ENCODE measurements at regions not wholly inside any gene's neighbourhood (a gene's known extent, or its start where the extent isn't known, plus 50 kb on each side); places are given as distances from the start of the nearest gene placed in this dataset.

DNA sequence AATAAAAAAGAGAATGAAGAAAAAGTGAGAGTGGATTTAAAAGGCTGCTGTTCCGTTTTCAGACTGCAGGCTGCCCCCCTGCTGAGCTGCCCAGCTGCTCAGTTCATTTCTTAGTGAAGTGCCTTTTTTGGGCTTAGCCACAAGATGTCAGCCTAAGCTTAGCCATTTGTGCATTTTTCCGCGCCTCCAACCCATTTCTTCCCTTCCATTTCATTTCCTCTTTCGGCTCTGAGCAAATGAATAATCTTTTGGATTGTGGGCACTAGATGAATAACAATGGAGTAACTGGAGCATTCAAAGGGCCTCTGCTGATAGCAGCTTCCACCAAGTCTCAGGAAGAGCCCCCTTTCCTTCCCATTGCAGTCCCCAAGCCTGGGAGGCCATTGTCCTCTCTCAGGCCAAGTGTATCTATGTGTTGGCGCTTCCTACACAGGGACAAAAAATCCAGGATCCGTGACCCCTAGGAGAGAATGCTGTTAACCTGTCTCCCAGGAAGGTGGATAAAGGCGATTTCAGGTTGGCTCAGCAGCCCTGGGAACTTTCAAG lies 83.5 kb upstream of the SPTLC3 start:
- Histone ChIP-seq H3K9ac (ENCODE audit: low read length) (no peak overlapping the region), H3K4me3 (ENCODE audit: low read length) (no peak overlapping the region)

DNA sequence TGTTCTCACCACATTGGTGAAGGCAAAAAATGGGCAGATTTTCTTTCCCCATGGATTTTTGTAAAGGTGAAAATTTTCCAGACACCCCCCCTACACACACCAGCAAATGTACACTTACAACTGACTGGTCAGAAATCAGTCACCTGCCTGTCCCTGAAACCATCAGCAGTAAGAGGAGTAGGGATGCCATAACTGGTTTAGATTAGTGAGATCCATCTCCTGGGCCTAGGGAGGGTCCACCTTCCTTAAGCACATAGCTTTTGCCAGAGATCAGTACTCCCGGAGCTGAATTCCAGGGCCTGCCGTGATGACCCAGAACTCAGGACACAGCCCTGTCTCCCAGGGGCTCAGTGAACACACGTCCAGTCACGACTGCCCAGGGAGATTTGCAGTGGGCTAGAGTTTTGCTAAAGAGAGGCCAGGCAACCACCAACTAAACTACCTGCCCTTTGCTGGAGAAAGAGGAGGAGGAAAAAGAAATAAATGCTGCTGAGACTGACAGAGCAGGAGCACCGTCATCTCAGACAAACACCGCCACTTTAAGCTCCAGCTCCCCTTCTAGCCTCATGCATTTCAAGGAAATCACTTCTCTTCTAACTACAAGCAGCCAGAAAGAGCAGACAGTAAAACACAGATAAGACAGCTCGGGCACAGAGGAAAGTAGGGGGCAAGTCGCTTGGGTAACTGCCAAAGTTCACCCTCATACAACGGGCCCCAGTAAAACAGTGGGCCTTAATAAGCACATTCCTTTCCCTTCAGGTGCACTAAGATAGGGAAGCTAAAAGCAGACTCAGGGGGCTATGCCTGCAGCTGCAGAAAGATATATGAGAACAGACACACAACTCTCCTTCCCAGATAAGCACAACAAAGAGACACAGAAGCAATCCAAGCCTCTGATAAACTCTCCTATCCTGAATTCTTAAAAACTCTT lies 82.6 kb upstream of the SPTLC3 start:
- Histone ChIP-seq H3K4me1 (ENCODE audit: control insufficient read depth, low read depth, low read length) (peaks cover 15% of the 10 kb centered on the region), H3K27me3 (ENCODE audit: control insufficient read depth, insufficient read depth, low read length) (no peaks in the 10 kb centered on the region), H3K27ac (ENCODE audit: low read length) (no peak overlapping the region), H3K9me3 (ENCODE audit: control insufficient read depth, low read depth, low read length) (no peaks in the 10 kb centered on the region), H3K9ac (ENCODE audit: low read length) (no peak overlapping the region), H3K36me3 (ENCODE audit: control insufficient read depth, low read depth, low read length) (no peaks in the 10 kb centered on the region), H3K4me3 (ENCODE audit: low read length) (no peak overlapping the region)

More for the DNA sequence above, 83.5 kb upstream of the SPTLC3 start:
- Histone ChIP-seq H3K27ac (ENCODE audit: low read length) (no peak overlapping the region), H3K36me3 (ENCODE audit: control insufficient read depth, low read depth, low read length) (no peaks in the 10 kb centered on the region), H3K4me1 (ENCODE audit: control insufficient read depth, low read depth, low read length) (peaks cover 15% of the 10 kb centered on the region), H3K27me3 (ENCODE audit: control insufficient read depth, insufficient read depth, low read length) (no peaks in the 10 kb centered on the region), H3K9me3 (ENCODE audit: control insufficient read depth, low read depth, low read length) (no peaks in the 10 kb centered on the region)

DNA sequence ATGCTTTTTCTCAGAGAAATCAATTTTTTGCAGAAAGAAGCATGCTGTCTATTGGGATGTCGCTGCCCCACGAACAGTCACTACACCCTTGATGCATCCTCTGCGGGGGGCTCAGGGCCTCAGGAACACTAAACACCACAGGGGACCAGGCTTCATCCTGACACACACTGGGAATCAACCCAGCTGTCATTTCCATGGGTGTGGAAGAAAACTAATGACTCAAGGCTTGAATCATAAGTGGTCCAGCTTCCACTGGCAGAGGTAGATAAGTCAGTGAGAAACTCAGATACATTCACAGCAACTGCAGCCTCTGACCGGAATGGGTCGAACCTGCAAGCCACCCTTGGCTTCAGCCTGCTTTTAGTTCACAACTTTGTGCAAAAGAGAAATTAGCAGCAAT lies 81.3 kb upstream of the SPTLC3 start:
- H3K9ac ChIP-seq (ENCODE audit: low read length) = no peak overlapping the region
- H3K27me3 ChIP-seq (ENCODE audit: control insufficient read depth, insufficient read depth, low read length) = no peaks in the 10 kb centered on the region

DNA sequence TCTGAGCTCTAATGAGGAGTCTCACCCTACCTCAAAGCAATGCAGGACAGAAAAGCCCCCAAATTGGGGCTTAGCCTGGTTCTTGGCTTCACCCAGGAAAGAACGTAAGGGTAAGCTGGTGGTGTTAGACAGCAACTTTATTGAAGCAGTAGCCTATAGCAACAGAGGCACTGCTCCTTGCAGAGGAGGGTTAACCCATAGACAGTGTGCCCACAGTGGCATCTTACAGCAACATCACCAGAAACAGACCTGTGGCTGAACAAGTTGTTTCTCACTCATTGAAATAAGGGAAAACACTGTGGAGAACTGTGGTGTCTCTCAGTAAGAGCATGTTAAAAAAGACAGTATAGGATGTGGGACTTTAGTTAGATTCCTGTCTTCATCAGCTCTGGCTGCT lies 80.4 kb upstream of the SPTLC3 start:
- Histone ChIP-seq H3K27ac (ENCODE audit: low read length) (no peak overlapping the region), H3K9ac (ENCODE audit: low read length) (no peak overlapping the region), H3K4me1 (ENCODE audit: control insufficient read depth, low read depth, low read length) (peaks cover 15% of the 10 kb centered on the region), H3K4me3 (ENCODE audit: low read length) (no peak overlapping the region), H3K27me3 (ENCODE audit: control insufficient read depth, insufficient read depth, low read length) (no peaks in the 10 kb centered on the region), H3K36me3 (ENCODE audit: control insufficient read depth, low read depth, low read length) (no peaks in the 10 kb centered on the region), H3K9me3 (ENCODE audit: control insufficient read depth, low read depth, low read length) (no peaks in the 10 kb centered on the region)

More for the DNA sequence above, 81.3 kb upstream of the SPTLC3 start:
- Histone ChIP-seq H3K9me3 (ENCODE audit: control insufficient read depth, low read depth, low read length) (no peaks in the 10 kb centered on the region), H3K27ac (ENCODE audit: low read length) (no peak overlapping the region), H3K4me1 (ENCODE audit: control insufficient read depth, low read depth, low read length) (peaks cover 15% of the 10 kb centered on the region), H3K4me3 (ENCODE audit: low read length) (no peak overlapping the region), H3K36me3 (ENCODE audit: control insufficient read depth, low read depth, low read length) (no peaks in the 10 kb centered on the region)

DNA sequence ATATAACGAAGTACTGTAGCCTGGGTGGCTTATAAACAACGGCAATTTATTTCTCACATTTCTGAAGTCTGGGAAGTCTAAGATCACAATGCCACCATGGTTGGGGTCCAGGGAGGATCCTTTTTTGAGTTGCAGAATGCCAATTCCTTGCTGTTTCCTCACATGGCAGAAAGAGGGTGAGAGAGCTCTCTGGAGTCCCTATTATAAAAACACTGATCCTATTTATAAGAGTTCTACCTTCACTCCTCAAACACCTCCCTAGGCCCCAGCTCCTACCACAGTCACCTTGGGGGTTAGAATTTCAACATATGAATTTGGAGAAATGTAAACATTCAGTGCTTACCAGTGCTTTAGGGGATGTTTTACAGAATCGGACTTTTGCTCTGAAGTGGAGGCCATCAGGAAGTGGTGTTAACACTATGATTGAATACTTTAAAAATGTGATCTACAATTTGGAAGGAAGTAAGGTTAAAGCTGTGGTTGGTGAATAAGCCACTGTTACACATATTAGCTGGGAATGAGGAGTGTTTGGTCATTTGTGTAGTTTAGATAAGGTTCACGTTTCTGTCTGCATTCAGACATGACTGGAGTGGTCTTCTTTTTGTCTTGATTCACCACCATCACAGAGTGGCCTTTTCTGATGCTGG lies 79.9 kb upstream of the SPTLC3 start:
- H3K9me3 ChIP-seq (ENCODE audit: control insufficient read depth, low read depth, low read length) = no peaks in the 10 kb centered on the region
- no peak overlapping the region for H3K27ac ChIP-seq (ENCODE audit: low read length)
- peaks cover 15% of the 10 kb centered on the region for H3K4me1 ChIP-seq (ENCODE audit: control insufficient read depth, low read depth, low read length)
- H3K27me3 ChIP-seq (ENCODE audit: control insufficient read depth, insufficient read depth, low read length) = no peaks in the 10 kb centered on the region
- no peaks in the 10 kb centered on the region for H3K36me3 ChIP-seq (ENCODE audit: control insufficient read depth, low read depth, low read length)
- no peak overlapping the region for H3K9ac ChIP-seq (ENCODE audit: low read length)
- H3K4me3 ChIP-seq (ENCODE audit: low read length) = no peak overlapping the region

DNA sequence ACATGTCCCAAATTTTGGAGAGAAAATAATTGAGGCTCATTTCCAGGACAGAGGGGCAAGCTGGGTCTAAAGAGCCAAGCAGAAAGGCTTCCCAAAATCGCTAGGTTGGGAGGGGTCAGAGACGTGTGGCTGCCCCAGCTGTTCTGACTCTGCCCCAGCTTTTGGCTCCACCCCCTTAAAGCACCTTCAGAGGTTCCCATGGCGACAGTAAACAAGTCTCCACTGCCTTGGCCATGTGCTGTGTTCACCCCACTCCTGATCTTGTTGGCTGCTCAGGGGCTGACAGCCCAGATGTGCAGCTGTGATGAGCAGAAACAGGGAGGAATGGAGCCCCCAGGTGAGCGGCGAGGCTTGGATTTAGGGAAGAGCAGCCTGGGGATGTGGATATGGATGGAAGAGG lies 72.8 kb upstream of the SPTLC3 start:
- Histone ChIP-seq H3K9me3 (ENCODE audit: control insufficient read depth, low read depth, low read length) (no peaks in the 10 kb centered on the region), H3K9ac (ENCODE audit: low read length) (no peak overlapping the region), H3K4me3 (ENCODE audit: low read length) (no peak overlapping the region), H3K27me3 (ENCODE audit: control insufficient read depth, insufficient read depth, low read length) (no peaks in the 10 kb centered on the region), H3K27ac (ENCODE audit: low read length) (no peak overlapping the region), H3K4me1 (ENCODE audit: control insufficient read depth, low read depth, low read length) (no peaks in the 10 kb centered on the region), H3K36me3 (ENCODE audit: control insufficient read depth, low read depth, low read length) (no peaks in the 10 kb centered on the region)

DNA sequence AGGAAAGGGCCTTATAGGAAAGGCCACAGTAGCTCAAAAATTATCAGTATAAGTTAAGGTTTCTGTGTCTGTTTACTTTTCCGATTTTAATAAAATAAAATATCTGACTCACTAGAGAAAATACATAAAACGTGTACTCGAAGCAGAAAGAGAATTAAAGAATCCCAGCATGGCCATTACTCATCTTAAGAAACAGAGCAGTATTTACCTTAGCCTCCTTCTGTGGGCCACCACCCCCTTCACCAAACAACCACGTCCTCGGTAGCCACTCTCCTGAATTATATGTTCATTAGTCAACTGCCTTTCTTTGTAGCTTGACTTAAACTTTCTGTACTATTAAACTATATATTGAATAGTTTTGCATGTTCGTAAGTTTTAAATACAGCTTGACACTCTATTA lies 72.2 kb upstream of the SPTLC3 start:
- H3K27ac ChIP-seq (ENCODE audit: low read length) = no peak overlapping the region
- no peak overlapping the region for H3K9ac ChIP-seq (ENCODE audit: low read length)
- no peaks in the 10 kb centered on the region for H3K36me3 ChIP-seq (ENCODE audit: control insufficient read depth, low read depth, low read length)
- H3K4me1 ChIP-seq (ENCODE audit: control insufficient read depth, low read depth, low read length) = no peaks in the 10 kb centered on the region
- no peaks in the 10 kb centered on the region for H3K9me3 ChIP-seq (ENCODE audit: control insufficient read depth, low read depth, low read length)
- no peak overlapping the region for H3K4me3 ChIP-seq (ENCODE audit: low read length)
- H3K27me3 ChIP-seq (ENCODE audit: control insufficient read depth, insufficient read depth, low read length) = no peaks in the 10 kb centered on the region

DNA sequence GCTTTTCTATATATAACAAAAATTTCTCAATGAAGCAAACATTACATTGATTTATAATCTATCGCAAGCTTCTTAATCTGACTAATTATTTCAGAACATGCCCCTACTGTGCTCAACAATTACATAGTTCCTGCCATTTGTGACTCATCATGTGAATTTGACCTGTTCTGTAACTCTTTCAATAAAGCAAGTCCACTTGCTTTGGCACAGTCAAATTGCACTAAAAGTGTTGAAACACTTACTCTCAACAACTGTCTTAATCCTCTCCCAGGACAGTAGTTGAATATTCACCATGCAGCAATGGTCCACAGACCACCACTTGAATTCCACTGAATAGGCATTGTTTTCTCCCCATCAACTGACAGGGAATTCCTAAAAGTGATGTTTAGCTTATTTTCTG lies 67.7 kb upstream of the SPTLC3 start:
- no peak overlapping the region for H3K27ac ChIP-seq (ENCODE audit: low read length)
- H3K9me3 ChIP-seq (ENCODE audit: control insufficient read depth, low read depth, low read length) = no peaks in the 10 kb centered on the region
- no peaks in the 10 kb centered on the region for H3K27me3 ChIP-seq (ENCODE audit: control insufficient read depth, insufficient read depth, low read length)
- H3K9ac ChIP-seq (ENCODE audit: low read length) = no peak overlapping the region
- no peaks in the 10 kb centered on the region for H3K4me1 ChIP-seq (ENCODE audit: control insufficient read depth, low read depth, low read length)
- no peaks in the 10 kb centered on the region for H3K36me3 ChIP-seq (ENCODE audit: control insufficient read depth, low read depth, low read length)
- H3K4me3 ChIP-seq (ENCODE audit: low read length) = no peak overlapping the region

DNA sequence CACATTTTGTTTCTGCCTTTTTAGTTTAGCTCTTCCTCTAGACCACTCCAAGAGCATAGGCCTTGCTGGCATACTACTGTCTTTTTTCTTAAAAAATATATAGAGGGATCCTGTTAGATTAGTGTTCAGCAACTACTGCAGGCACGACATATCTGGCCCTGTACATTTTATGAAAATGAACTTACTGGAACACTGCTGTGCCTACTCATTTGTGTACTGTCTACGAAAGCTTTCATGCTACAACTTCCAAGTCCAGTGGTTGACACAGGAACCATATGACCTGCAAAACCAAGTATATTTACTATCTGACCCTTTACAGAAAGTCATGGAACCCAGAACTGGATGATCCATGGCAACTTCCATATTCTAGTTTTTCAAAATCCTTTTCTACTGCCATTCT lies 66.6 kb upstream of the SPTLC3 start:
- Histone ChIP-seq H3K36me3 (ENCODE audit: control insufficient read depth, low read depth, low read length) (no peaks in the 10 kb centered on the region), H3K4me3 (ENCODE audit: low read length) (no peak overlapping the region), H3K4me1 (ENCODE audit: control insufficient read depth, low read depth, low read length) (no peaks in the 10 kb centered on the region), H3K27ac (ENCODE audit: low read length) (no peak overlapping the region), H3K9me3 (ENCODE audit: control insufficient read depth, low read depth, low read length) (no peaks in the 10 kb centered on the region), H3K9ac (ENCODE audit: low read length) (no peak overlapping the region), H3K27me3 (ENCODE audit: control insufficient read depth, insufficient read depth, low read length) (no peaks in the 10 kb centered on the region)

DNA sequence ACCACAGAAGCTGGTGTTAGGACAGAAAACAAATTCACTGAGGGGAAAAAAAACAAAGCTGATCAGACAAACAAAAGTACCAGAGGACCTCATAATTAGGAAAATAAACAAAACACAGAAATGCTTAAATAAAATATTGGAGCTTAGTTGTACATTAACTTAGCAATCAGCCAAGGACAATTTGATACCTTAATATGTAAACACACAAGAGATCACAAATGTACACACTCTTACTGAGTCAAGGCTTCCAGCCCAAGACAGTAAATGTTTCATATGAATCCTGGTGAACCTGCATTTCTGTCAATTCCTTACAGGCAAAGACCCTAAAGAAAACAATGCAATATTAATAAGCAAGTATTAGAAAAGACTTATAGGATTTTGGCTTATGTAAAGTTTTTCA lies 62.0 kb upstream of the SPTLC3 start:
- Histone ChIP-seq H3K27me3 (ENCODE audit: control insufficient read depth, insufficient read depth, low read length) (no peaks in the 10 kb centered on the region), H3K4me1 (ENCODE audit: control insufficient read depth, low read depth, low read length) (no peaks in the 10 kb centered on the region), H3K9ac (ENCODE audit: low read length) (no peak overlapping the region), H3K36me3 (ENCODE audit: control insufficient read depth, low read depth, low read length) (no peaks in the 10 kb centered on the region), H3K9me3 (ENCODE audit: control insufficient read depth, low read depth, low read length) (no peaks in the 10 kb centered on the region), H3K27ac (ENCODE audit: low read length) (no peak overlapping the region), H3K4me3 (ENCODE audit: low read length) (no peak overlapping the region)

DNA sequence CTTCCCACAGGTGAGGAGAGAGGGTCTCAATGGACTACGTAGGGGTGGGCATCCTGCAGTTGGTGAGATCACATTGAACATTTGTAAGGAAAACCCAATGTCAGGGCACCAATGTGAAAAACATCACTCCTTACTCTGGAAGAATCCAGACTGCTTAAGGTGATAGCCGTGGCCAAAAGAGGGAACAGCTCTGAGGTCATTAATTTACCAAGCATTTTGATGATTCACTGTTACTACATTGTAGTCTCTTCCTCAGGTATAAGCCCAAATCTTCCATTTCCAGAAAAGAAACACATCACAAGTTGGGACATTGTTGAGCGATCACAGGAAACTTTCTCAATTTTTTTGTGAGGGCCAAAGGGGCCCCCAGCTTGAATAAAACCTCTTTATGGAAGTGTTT lies 61.1 kb upstream of the SPTLC3 start:
- H3K4me3 ChIP-seq (ENCODE audit: low read length) = no peak overlapping the region
- no peak overlapping the region for H3K27ac ChIP-seq (ENCODE audit: low read length)
- no peaks in the 10 kb centered on the region for H3K36me3 ChIP-seq (ENCODE audit: control insufficient read depth, low read depth, low read length)
- H3K9ac ChIP-seq (ENCODE audit: low read length) = no peak overlapping the region
- no peaks in the 10 kb centered on the region for H3K27me3 ChIP-seq (ENCODE audit: control insufficient read depth, insufficient read depth, low read length)
- H3K9me3 ChIP-seq (ENCODE audit: control insufficient read depth, low read depth, low read length) = no peaks in the 10 kb centered on the region
- no peaks in the 10 kb centered on the region for H3K4me1 ChIP-seq (ENCODE audit: control insufficient read depth, low read depth, low read length)
